ENCODE measurements at regions not wholly inside any gene's neighbourhood (a gene's known extent, or its start where the extent isn't known, plus 50 kb on each side); places are given as distances from the start of the nearest gene placed in this dataset.

GRCh38 chr20:60467078-60467477, 508.9 kb downstream of the CDH26 start:
- POLR2A ChIA-PET: no interaction called here
- H3K4me1 Mint-ChIP-seq (ENCODE audit: low read depth): no peaks in the 10 kb centered on the region
- intact Hi-C loops (cut with micrococcal nuclease): no loop called here
- no peak overlapping the region for H3K4me3 Mint-ChIP-seq
- H3K36me3 Mint-ChIP-seq (ENCODE audit: low read depth): no peaks in the 10 kb centered on the region
- no peaks in the 10 kb centered on the region for H3K9me3 Mint-ChIP-seq
- H3K27ac Mint-ChIP-seq: no peak overlapping the region
- CTCF ChIA-PET: no interaction called here
- no peak for DNase-seq
- H3K27me3 Mint-ChIP-seq: no peaks in the 10 kb centered on the region
- ATAC-seq: no peak
- TF ChIP-seq, protein P1, sequence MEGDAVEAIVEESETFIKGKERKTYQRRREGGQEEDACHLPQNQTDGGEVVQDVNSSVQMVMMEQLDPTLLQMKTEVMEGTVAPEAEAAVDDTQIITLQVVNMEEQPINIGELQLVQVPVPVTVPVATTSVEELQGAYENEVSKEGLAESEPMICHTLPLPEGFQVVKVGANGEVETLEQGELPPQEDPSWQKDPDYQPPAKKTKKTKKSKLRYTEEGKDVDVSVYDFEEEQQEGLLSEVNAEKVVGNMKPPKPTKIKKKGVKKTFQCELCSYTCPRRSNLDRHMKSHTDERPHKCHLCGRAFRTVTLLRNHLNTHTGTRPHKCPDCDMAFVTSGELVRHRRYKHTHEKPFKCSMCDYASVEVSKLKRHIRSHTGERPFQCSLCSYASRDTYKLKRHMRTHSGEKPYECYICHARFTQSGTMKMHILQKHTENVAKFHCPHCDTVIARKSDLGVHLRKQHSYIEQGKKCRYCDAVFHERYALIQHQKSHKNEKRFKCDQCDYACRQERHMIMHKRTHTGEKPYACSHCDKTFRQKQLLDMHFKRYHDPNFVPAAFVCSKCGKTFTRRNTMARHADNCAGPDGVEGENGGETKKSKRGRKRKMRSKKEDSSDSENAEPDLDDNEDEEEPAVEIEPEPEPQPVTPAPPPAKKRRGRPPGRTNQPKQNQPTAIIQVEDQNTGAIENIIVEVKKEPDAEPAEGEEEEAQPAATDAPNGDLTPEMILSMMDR (IDR thresholded peaks at IDR 0.05): no peak

- H3K36me3 Mint-ChIP-seq (ENCODE audit: low read depth): no peaks in the 10 kb centered on the region
- TF ChIP-seq, protein P1 (IDR thresholded peaks at IDR 0.05): no peak
- H3K27ac Mint-ChIP-seq: no peak overlapping the region
- ChIA-PET POLR2A (no interaction called here), CTCF (no interaction called here)
- H3K4me1 Mint-ChIP-seq (ENCODE audit: low read depth): no peaks in the 10 kb centered on the region
- no peak overlapping the region for H3K4me3 Mint-ChIP-seq
- H3K27me3 Mint-ChIP-seq: no peaks in the 10 kb centered on the region
- DNase-seq (no peak), ATAC-seq (no peak)
- intact Hi-C loops (cut with micrococcal nuclease): no loop called here
- H3K9me3 Mint-ChIP-seq: no peaks in the 10 kb centered on the region
These were observed 509.5 kb downstream of the CDH26 start for GRCh38 chr20:60467771-60468170.

DNA sequence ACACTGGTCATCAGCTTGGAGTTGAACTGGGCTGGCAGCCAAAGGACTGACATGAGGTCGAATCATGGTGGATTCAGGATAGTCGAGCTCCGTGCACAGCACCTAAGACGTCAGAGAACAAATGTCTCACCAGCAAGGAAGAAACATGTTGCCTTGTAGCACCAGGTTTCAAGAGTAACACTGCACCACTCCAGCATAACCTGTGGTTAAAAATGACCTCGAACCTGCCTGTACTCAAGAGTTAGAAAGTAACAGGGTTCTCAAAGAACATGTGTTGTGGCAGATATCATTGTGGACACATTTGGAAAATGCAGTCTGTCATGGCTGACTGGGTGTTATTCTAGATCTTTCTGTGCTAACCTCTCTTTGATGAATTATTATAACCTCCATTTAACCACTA, 511.6 kb downstream of the CDH26 start:
- no peak for DNase-seq
- intact Hi-C loops (cut with micrococcal nuclease): no loop called here
- Mint-ChIP-seq H3K27me3 (peaks cover 1% of the 10 kb centered on the region), H3K9me3 (no peaks in the 10 kb centered on the region), H3K27ac (no peak overlapping the region), H3K4me1 (ENCODE audit: low read depth) (no peaks in the 10 kb centered on the region), H3K36me3 (ENCODE audit: low read depth) (no peaks in the 10 kb centered on the region), H3K4me3 (no peak overlapping the region)
- no peak for ATAC-seq
- TF ChIP-seq, protein P1 (IDR thresholded peaks at IDR 0.05): no peak
- ChIA-PET CTCF (no interaction called here), POLR2A (no interaction called here)

- TF ChIP-seq, protein P1 (IDR thresholded peaks at IDR 0.05): no peak
- peaks cover 3% of the 10 kb centered on the region for H3K27me3 Mint-ChIP-seq
- CTCF ChIA-PET: no interaction called here
- intact Hi-C loops (cut with micrococcal nuclease): no loop called here
- DNase-seq (no peak), ATAC-seq (no peak)
- no peak overlapping the region for H3K4me3 Mint-ChIP-seq
- H3K4me1 Mint-ChIP-seq (ENCODE audit: low read depth): no peaks in the 10 kb centered on the region
- H3K27ac Mint-ChIP-seq: no peak overlapping the region
- POLR2A ChIA-PET: no interaction called here
- H3K9me3 Mint-ChIP-seq: no peaks in the 10 kb centered on the region
- H3K36me3 Mint-ChIP-seq (ENCODE audit: low read depth): no peaks in the 10 kb centered on the region
These were observed 512.1 kb downstream of the CDH26 start for GRCh38 chr20:60470366-60470765.

GRCh38 chr20:60473211-60473610, 515.0 kb downstream of the CDH26 start:
- H3K36me3 Mint-ChIP-seq (ENCODE audit: low read depth): no peaks in the 10 kb centered on the region
- H3K27me3 Mint-ChIP-seq: peaks cover 6% of the 10 kb centered on the region
- no peak overlapping the region for H3K4me3 Mint-ChIP-seq
- no peaks in the 10 kb centered on the region for H3K4me1 Mint-ChIP-seq (ENCODE audit: low read depth)
- ChIA-PET CTCF (no interaction called here), POLR2A (no interaction called here)
- H3K9me3 Mint-ChIP-seq: no peaks in the 10 kb centered on the region
- DNase-seq (no peak), ATAC-seq (no peak)
- H3K27ac Mint-ChIP-seq: no peak overlapping the region
- intact Hi-C loops (cut with micrococcal nuclease): no loop called here
- TF ChIP-seq, protein P1 (IDR thresholded peaks at IDR 0.05): no peak

Data from activated CD8-positive, alpha-beta T cell treated with anti-CD3 and anti-CD28 coated beads for 36 hours (primary cell).